Prostate gland (tissue), 2 donors: ENCODE measurements at regions not wholly inside any gene's neighbourhood (a gene's known extent, or its start where the extent isn't known, plus 50 kb on each side); places are given as distances from the start of the nearest gene placed in this dataset.

Experiments
- CTCF ChIP-seq, 4 experiments: fragments of 200-600 bp in 2 of 4; fragments of 450-650 bp in 2 of 4; sonication (generic) in 2 of 4; IDR thresholded peaks; 1 replicate in 3 of 4; 2 replicates in 1 of 4; pipeline ENCODE4 v1.5.1; 2016 to 2019; ENCODE audit warnings: antibody characterized with exemption in 4 of 4, mild to moderate bottlenecking in 2 of 4, moderate library complexity in 2 of 4
- POLR2A ChIP-seq: fragments of 450-650 bp; IDR thresholded peaks from one replicate; pipeline ENCODE4 v1.6.1; 2016; ENCODE audit warnings: antibody characterized with exemption, mild to moderate bottlenecking
- POLR2AphosphoS5 ChIP-seq: sonication (generic); formaldehyde crosslinking; IDR thresholded peaks from one replicate; pipeline ENCODE4 v1.6.1; 2017; ENCODE audit warnings: antibody characterized with exemption

DNA sequence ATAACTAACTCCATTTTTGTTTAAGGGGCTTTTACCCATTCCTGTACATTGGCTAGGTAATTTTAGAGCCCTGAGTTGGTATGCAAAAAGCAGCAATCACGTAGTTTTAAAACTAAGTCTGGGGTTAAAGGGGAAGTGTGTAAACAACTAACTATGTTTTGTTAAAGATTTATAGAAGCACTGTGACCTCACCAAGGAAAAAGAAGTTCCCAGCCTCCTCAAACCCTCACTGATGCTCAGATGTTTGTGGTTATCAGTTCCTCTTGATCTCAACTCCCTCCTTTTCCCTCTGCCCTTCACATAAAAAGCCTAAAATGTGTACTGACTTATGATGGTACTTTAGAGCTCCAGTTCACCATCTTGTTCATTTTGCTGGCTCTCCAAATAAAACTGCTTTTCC is 119.9 kb upstream of the IRX6 start:
- TF ChIP-seq POLR2AphosphoS5 = no peak
- TF ChIP-seq CTCF (IDR thresholded peaks at IDR 0.05) = no peak
- TF ChIP-seq POLR2A = no peak
